WTC11 (cell line): ENCODE measurements at regions not wholly inside any gene's neighbourhood (a gene's known extent, or its start where the extent isn't known, plus 50 kb on each side); places are given as distances from the start of the nearest gene placed in this dataset.

Experiments
- CREB1 ChIP-seq: sonication (generic); formaldehyde crosslinking; IDR thresholded peaks from 2 replicates; pipeline ENCODE4 v1.8.0; 2023; ENCODE audit warnings: mild to moderate bottlenecking, missing genetic modification reagents
- E2F5 ChIP-seq: sonication (generic); formaldehyde crosslinking; IDR thresholded peaks from 2 replicates; pipeline ENCODE4 v1.8.1; 2022; ENCODE audit warnings: mild to moderate bottlenecking, moderate library complexity, missing genetic modification reagents
- MAX ChIP-seq: sonication (generic); formaldehyde crosslinking; IDR thresholded peaks from 2 replicates; pipeline ENCODE4 v1.8.0; 2022; ENCODE audit warnings: mild to moderate bottlenecking, missing genetic modification reagents
- ZNF317 ChIP-seq: sonication (generic); formaldehyde crosslinking; IDR thresholded peaks from 2 replicates; pipeline ENCODE4 v1.8.1; 2023; ENCODE audit warnings: low read depth, mild to moderate bottlenecking, moderate library complexity, missing genetic modification reagents, borderline replicate concordance
- TF ChIP-seq, protein P1 (sequence below): fragments of 200-600 bp; IDR thresholded peaks from 2 replicates; pipeline ENCODE4 v1.8.0; 2022; ENCODE audit warnings: antibody characterized with exemption

DNA sequence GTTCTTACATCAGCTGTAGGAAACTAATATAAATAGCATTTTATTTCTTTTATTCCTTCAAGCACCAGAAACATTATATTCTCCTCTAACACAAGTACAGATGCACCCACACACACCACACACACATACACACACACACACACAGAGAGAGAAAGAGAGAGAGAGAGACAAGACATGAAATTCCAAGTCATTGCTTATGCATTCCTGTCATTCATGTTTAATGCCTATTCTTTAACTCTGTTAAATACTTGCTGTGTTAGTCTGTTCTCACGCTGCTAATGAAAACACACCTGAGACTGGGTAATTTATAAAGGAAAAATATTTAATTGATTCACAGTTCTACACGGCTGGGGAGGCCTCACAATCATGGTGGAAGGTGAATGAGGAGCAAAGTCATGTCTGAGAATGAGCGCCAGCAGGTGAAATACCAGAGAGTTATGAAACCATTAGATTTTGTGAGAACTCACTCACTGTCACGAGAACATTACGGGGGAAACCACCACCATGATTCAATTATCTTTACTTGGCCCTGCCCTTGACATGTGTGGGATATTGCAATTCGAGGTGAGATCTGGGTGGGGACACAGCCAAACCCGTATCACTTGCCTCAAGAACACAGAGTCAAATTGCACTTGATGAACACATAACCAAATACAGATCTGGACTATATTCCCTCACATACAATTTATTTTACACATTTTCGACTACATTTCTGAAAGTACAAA lies 1058.1 kb upstream of the TMPRSS15 start:
- no peak for TF ChIP-seq ZNF317
- TF ChIP-seq, protein P1, sequence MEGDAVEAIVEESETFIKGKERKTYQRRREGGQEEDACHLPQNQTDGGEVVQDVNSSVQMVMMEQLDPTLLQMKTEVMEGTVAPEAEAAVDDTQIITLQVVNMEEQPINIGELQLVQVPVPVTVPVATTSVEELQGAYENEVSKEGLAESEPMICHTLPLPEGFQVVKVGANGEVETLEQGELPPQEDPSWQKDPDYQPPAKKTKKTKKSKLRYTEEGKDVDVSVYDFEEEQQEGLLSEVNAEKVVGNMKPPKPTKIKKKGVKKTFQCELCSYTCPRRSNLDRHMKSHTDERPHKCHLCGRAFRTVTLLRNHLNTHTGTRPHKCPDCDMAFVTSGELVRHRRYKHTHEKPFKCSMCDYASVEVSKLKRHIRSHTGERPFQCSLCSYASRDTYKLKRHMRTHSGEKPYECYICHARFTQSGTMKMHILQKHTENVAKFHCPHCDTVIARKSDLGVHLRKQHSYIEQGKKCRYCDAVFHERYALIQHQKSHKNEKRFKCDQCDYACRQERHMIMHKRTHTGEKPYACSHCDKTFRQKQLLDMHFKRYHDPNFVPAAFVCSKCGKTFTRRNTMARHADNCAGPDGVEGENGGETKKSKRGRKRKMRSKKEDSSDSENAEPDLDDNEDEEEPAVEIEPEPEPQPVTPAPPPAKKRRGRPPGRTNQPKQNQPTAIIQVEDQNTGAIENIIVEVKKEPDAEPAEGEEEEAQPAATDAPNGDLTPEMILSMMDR = no peak
- no peak for TF ChIP-seq CREB1 (CRISPR knock-in tag)
- TF ChIP-seq MAX = no peak
- TF ChIP-seq E2F5 (CRISPR knock-in tag) = no peak
